IPS-NIHi11 (cell line): ENCODE measurements at regions not wholly inside any gene's neighbourhood (a gene's known extent, or its start where the extent isn't known, plus 50 kb on each side); places are given as distances from the start of the nearest gene placed in this dataset.

ENCODE experiments used
- DNase-seq: peaks from one replicate; pipeline ENCODE4 v3.0.0; 2012; ENCODE audit warnings: mixed read lengths, low spot score

DNA sequence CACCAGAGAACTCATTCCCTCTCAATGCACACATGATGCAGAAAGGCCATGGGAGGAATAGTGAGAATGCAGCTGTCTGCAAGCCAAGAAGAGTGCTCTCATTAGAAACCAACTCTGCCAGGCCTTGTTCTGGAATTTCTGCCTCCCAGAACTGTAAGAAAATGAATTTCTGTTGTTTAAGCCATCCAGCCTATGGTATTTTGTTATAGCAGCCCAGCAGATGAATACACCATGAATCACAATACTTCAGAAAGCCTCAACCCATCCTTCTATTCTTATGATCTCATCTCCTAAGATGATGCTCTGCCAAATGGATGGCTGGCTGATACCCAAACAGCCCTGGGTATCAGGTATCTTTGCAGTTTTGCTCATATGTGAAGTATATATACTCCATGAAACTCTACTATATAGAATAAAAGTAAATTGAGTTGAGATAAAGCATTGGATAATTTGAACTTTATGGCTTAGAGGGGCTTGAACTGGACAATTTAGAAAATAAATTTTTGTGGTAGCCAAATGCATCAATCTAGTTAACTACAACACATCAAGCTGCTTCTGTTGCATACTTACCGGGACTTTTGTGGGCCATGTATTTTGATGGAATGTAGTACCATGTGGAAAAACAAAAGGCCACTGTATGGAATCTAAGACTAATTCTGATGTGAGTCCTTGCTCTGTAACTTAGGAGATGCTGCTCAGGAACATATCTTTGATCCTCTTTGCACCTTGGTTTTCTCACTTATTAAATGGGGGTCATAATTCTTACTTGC lies 245.9 kb downstream of the HS3ST1 start:
- no peak for DNase-seq

GRCh38 chr4:11182031-11182430 lies 246.7 kb downstream of the HS3ST1 start:
- DNase-seq = no peak

GRCh38 chr4:11179796-11180195 lies 248.9 kb downstream of the HS3ST1 start:
- DNase-seq = no peak

DNA sequence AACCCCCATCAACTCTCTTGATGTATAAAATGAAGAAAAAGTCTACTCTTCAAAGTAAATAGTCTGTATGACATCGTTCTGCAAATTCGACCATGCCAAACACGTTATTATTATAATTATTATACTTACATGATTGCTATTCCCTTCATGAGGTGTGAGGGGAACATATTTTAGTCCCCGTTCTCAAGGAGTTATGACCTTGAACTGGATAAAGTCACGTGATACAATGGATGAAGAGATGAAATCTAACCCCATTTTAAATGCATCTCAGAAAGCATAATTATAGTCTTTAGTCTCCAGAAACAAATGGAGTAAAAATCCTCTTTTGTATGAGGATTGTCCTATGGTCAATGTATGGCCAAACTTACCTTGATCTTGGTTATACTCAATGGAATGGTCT lies 250.3 kb downstream of the HS3ST1 start:
- DNase-seq = no peak

DNA sequence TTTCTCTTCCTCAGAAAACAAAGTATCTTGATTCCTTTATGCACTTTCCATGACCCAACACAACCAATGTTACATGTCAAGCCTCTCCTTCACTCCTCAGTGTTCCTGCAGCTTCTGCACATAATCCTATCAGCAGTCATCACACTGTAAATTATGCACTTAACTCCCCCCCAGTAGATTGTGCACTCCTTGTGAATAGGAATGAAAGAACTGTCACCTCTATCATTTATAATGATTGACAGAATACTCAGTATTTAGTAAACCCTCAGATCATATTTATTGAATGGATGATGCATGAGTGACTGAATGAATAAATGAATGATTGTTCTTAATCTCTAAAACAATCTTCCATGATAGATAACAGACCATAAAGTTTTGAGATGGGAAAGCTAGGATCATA lies 253.3 kb downstream of the HS3ST1 start:
- DNase-seq = no peak

GRCh38 chr4:11166606-11167005 lies 262.1 kb downstream of the HS3ST1 start:
- DNase-seq = no peak

- DNase-seq = no peak
Observed at GRCh38 chr4:11166034-11166433, 262.7 kb downstream of the HS3ST1 start.

DNA sequence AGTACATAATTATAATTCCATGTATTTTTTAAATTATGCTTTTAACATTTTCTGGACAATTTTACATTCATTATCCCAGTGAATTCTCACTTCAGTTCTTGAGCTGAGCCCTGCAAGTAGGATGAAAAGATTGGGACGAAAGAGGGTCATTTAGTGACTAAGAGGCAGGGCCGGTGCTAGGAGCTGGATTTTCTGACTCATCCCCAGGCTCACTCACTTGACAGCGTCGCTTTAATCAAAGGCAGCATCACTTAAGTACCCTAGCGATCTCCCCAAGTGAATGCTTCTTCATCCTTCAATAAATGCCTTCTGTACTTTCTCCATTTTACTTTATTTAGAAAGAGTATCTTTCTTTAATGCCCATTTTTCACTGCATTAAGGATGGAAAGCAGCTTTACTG lies 263.6 kb downstream of the HS3ST1 start:
- no peak for DNase-seq

GRCh38 chr4:11160288-11160687 lies 268.4 kb downstream of the HS3ST1 start:
- no peak for DNase-seq

- DNase-seq = no peak
Observed at GRCh38 chr4:11158971-11159370, 269.7 kb downstream of the HS3ST1 start.

DNA sequence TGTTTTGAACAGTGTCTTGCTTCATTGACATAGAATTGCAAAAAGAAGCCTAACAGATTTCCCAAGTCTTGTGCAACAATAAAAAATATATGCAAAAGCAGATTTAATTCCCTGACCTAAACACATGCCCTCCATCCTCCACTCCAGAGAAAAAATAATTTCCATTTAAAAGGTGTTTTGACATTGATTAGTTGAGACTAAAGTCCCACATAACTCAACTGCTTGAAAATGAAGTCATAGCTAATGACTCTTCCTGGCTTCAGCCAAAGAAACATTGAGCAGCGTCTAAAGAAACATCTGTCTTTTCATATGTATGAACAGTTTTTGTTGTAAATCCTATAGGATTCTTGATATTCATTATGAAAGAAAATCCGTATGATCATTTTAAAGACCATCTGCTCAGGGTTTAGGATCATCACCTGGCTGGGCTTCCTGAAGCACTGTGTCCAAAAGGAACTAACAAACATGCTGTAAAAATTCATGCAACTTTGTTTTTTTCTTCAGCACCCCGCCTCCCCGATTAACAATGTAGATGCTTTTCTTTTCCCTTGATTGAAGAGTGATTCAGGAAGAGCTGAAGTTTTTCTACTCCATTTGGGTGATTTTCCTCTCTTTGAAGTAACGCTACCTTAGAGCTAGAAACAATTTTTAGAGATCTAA lies 273.4 kb downstream of the HS3ST1 start:
- no peak for DNase-seq

- no peak for DNase-seq
Observed at GRCh38 chr4:11153171-11153750, 275.4 kb downstream of the HS3ST1 start.

GRCh38 chr4:11152684-11153083 lies 276.0 kb downstream of the HS3ST1 start:
- DNase-seq = no peak

- DNase-seq = no peak
Observed at GRCh38 chr4:11151500-11151899, 277.2 kb downstream of the HS3ST1 start.

DNA sequence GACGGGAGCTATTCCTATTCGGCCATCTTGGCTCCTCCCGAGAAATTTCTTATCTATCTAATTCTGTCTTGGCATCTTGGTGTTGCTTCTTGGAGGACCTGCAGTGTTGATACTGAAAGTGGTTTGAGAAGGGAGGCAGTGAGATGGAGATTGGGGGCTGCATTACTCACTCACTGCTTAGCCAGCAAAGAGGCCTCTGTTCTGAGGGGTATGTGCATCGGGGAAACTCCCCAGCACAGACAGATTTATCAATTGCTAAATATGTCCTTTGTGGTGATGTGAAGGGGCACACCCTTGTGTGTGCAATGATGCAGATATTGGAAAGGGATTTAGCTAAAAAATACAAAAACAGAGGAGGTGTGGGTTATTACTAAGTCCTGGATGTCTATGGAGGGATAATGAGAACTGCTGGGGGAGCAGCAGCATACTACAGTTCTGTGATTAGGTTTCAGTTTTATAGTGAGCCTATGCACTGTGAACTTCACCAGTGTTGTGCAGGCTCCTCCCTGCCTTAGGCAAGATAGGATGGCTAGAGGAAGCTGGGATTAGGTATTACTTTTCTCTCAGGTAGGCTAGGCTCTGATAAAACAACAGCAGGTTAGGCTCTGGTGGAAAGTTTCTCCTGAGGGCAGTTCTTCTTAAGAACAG lies 279.0 kb downstream of the HS3ST1 start:
- DNase-seq = no peak

DNA sequence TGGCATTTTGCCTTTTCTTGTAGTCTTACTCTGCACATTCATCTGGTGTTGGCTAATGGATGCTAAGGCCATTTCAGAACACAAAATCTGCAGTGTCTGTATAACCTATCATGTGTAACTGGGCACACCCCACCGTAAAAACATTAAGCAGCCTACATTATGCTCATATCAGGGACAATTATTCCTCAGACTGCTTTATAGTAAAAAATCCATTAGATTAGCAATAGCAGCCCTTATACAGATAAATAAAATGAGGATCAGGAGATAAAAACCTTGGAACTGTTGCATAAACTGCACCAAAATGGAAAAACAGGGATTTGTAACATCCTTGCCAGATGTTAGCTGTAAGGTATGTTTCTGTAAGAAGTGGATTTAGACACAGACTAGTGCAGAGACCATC lies 288.8 kb downstream of the HS3ST1 start:
- DNase-seq = no peak

DNA sequence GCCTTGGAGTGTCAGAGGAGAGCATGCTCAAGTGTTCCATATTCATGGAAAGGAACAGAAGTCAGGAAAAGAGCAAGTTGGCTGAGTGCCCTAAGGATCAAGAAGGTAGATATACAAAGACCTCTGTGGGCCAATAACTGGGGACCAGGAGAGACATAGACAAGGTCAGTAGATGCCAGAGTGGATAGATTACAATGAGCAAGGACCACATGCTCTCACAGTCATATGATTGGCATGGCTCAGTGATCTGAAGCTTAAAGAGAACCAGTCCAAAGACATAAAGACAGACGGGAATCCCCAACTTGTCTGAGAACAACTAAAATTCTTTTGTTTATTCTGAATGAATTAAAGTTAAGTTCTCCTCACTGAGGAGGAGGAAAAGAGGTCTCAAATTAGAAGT lies 289.7 kb downstream of the HS3ST1 start:
- DNase-seq = no peak

DNA sequence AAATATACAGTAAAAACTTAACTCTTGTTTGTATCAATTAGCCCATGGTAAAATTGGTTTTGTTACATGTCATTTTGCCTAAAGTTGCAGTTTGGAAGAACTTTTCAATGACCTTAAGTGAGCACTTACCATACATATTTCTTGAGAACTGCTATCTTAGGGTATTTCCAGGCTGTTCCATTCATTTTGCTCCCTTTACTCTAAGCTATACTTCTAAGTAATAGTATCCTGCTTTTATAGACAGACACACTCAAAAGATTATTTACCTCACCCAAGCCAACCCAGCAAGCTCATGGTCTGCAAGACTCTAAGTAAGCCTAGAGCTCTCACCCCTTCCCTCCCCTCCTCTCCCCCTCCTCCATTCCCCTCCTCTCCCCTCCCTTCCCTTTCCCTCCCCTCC lies 294.0 kb downstream of the HS3ST1 start:
- no peak for DNase-seq

DNA sequence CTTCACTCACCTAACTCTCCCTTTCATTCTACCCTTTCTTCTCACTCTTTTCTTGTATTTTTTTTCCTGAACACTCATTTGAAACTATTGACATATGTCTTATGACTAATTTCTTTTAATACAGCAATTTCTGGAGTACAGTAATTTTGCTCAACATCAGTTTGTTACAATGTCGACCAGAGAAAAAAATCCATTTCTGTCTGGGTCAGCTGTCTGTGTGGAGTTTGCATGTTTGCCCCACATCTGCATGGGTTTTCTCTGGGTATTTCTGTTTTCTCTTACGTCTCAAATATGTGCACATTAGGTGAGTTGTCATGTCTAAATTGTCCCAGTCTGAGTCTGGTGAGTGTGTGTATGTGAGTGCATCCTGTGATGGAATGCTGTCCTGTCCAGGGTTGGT lies 294.8 kb downstream of the HS3ST1 start:
- no peak for DNase-seq

DNA sequence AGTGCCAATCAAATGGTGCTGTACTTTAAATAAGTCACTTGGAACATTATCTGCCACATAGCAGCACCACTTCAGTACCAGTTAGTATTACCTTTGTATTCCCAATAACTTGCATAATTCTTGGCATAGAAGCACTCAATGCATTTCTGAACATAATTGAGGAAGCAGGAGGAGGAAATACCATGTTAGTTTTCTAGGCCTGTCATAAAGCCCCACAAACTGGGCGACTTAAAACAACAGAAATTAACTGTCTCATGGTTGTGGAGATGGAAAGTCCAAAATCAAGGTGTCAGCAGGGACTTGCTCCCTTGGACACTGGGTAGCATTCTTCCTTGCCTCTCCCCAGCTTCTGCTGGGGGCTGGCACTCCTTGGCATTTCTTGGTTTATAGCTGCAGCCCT lies 296.2 kb downstream of the HS3ST1 start:
- no peak for DNase-seq

- no peak for DNase-seq
Observed at GRCh38 chr4:11131491-11131890, 297.2 kb downstream of the HS3ST1 start.

DNA sequence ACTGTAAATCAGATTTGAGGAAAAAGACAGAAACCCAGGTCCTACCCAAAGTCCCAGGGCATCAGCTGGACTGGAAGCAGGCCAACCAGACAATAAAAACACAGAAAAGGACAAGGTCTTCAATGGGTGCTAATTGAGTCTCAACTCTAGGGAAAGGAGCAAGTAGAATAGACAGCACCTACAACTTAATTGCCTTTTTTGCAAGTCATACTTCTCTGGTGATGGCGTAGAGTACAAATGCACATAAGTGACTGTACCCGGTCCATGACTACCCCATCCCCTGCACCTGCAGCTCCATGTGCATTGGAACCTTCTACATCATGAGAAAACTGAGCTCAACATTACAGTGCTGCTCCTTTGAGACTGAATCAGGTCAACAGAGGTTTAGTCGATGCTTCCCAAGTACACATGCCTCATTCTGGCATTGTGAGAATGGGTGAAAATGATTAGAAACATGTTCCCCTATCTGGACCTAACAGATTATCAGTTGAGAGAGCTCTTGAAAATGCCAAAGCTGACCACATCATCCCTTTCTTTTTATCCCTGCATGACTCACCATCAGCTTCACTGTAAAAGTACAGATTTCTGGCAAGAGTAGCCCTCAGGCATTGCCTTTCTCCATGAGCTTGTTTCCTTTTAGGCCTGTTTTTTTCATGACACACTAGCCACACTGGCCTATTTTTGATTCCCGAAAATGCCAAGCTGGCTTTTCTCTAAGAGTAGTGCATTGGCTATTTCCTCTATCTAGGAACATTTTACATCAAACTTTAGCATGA lies 298.3 kb downstream of the HS3ST1 start:
- no peak for DNase-seq
